ENCODE measurements at regions not wholly inside any gene's neighbourhood (a gene's known extent, or its start where the extent isn't known, plus 50 kb on each side); places are given as distances from the start of the nearest gene placed in this dataset.

GRCh38 chr9:87122947-87123685, 175.8 kb upstream of the GAS1 start:
- TF ChIP-seq POLR2A (IDR thresholded peaks at IDR 0.05; ENCODE audit: low read length): no peak
- no peak for TF ChIP-seq GATA1 (IDR thresholded peaks at IDR 0.05; ENCODE audit: low read depth, low read length)
